GM12875 (cell line): ENCODE measurements at regions not wholly inside any gene's neighbourhood (a gene's known extent, or its start where the extent isn't known, plus 50 kb on each side); places are given as distances from the start of the nearest gene placed in this dataset.

Source experiments
- H3K4me3 ChIP-seq: one replicate; pipeline ENCODE4 v1.5.1; 2011; ENCODE audit warnings: low read depth, low read length, control low read depth
- TF ChIP-seq, protein P1 (sequence below): IDR thresholded peaks from 2 replicates; pipeline ENCODE4 v1.5.1; 2011; ENCODE audit warnings: low read depth, mild to moderate bottlenecking, control low read depth, inconsistent platforms, low read length, moderate library complexity, borderline replicate concordance; ENCODE audit not compliant: insufficient read depth

DNA sequence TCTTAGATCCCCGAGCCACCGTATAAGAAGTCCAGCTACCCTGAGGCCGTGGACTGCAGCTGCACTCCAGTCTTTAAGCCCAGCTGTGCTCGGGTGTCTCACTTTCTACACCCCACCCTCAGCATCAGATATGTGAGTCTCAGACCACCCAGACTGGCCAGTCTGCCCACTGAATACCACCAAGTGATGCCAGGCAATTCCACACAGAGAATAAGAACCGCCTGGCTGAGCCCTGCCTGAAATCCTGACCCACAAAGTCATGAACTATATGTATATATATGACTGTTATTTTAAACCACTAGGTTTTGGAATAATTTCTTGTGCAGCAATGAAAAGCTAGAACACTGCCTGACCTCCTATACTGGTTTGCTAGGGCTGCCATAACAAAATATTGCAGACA lies 106.7 kb downstream of the FOXF2 start:
- TF ChIP-seq, protein P1, sequence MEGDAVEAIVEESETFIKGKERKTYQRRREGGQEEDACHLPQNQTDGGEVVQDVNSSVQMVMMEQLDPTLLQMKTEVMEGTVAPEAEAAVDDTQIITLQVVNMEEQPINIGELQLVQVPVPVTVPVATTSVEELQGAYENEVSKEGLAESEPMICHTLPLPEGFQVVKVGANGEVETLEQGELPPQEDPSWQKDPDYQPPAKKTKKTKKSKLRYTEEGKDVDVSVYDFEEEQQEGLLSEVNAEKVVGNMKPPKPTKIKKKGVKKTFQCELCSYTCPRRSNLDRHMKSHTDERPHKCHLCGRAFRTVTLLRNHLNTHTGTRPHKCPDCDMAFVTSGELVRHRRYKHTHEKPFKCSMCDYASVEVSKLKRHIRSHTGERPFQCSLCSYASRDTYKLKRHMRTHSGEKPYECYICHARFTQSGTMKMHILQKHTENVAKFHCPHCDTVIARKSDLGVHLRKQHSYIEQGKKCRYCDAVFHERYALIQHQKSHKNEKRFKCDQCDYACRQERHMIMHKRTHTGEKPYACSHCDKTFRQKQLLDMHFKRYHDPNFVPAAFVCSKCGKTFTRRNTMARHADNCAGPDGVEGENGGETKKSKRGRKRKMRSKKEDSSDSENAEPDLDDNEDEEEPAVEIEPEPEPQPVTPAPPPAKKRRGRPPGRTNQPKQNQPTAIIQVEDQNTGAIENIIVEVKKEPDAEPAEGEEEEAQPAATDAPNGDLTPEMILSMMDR, result no peak
- H3K4me3 ChIP-seq, result no peak overlapping the region

- TF ChIP-seq, protein P1, result no peak
- no peak overlapping the region for H3K4me3 ChIP-seq
These were observed 107.7 kb downstream of the FOXF2 start for GRCh38 chr6:1496836-1497760.

- TF ChIP-seq, protein P1, result no peak
- H3K4me3 ChIP-seq, result no peak overlapping the region
These were observed 108.4 kb downstream of the FOXF2 start for GRCh38 chr6:1497761-1498105.

GRCh38 chr6:1498491-1499113 lies 109.2 kb downstream of the FOXF2 start:
- H3K4me3 ChIP-seq, result no peak overlapping the region
- TF ChIP-seq, protein P1, result peak; percentile 22; the same call in 1 of the 2 replicates

- TF ChIP-seq, protein P1, result no peak
- no peak overlapping the region for H3K4me3 ChIP-seq
These were observed 109.9 kb upstream of the FOXC1 start for GRCh38 chr6:1499777-1500176.

- H3K4me3 ChIP-seq, result no peak overlapping the region
- TF ChIP-seq, protein P1, result no peak
These were observed 108.8 kb upstream of the FOXC1 start for GRCh38 chr6:1500913-1501312.

DNA sequence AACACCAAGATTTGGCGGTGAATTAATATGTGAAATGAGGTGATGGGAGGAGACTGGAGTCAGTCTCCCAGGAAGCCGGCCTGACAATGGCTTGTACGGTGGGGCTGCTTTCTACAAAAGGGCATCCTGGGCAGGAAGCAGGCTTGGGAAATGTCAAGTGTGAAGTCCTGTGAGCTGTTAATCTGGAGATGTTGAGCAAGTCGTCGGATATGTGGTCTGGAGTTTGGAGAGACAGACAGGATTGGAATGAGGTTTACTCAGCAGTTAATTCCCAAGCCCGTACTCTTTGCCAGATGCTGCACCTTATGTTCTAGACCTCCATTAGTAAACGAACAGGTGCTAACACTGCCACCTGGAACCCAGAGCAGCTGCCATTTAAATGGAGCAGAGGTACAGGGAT lies 107.7 kb upstream of the FOXC1 start:
- TF ChIP-seq, protein P1, result no peak
- H3K4me3 ChIP-seq, result no peak overlapping the region
